ENCODE measurements at regions not wholly inside any gene's neighbourhood (a gene's known extent, or its start where the extent isn't known, plus 50 kb on each side); places are given as distances from the start of the nearest gene placed in this dataset.

DNA sequence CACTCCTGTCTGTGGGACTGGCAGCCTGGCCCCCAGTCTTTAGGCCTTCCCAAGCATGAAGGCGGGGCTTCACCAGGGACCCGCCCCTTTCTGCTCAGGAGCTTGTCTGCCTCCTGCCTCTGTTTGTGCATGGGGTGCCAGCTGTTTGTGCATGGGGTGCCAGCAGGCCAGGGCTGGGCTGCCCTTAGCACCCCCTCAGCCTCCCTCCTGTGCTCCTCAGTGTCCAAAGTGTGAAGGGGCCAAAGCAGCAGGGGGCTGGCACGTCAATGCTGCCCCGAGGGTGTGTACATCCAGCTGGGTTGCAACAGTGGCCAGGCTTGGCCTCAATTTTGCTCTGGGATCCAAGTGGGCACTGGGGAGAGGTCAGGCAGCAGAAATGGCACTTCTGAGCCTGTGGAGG, 298.0 kb upstream of the GALNT5 start:
- intact Hi-C loops (cut with micrococcal nuclease; ENCODE audit: unreplicated experiment): no loop called here
- no TSS peak for BruUV-seq (replicated peaks)
- peaks cover 13% of the 10 kb centered on the region; the same call in 1 of the 2 replicates for H3K9me3 ChIP-seq (ENCODE audit: low read length)
- H3K4me2 ChIP-seq (ENCODE audit: low read length): no peak overlapping the region
- no peak overlapping the region for H3K4me3 ChIP-seq (ENCODE audit: low read depth, low read length, poor library complexity, severe bottlenecking)
- H3K36me3 ChIP-seq (ENCODE audit: insufficient read depth, low read length): no peaks in the 10 kb centered on the region
- no peak for TF ChIP-seq EZH2phosphoT487 (IDR thresholded peaks at IDR 0.05; ENCODE audit: borderline replicate concordance, low read depth, low read length)
- TF ChIP-seq, protein P1, sequence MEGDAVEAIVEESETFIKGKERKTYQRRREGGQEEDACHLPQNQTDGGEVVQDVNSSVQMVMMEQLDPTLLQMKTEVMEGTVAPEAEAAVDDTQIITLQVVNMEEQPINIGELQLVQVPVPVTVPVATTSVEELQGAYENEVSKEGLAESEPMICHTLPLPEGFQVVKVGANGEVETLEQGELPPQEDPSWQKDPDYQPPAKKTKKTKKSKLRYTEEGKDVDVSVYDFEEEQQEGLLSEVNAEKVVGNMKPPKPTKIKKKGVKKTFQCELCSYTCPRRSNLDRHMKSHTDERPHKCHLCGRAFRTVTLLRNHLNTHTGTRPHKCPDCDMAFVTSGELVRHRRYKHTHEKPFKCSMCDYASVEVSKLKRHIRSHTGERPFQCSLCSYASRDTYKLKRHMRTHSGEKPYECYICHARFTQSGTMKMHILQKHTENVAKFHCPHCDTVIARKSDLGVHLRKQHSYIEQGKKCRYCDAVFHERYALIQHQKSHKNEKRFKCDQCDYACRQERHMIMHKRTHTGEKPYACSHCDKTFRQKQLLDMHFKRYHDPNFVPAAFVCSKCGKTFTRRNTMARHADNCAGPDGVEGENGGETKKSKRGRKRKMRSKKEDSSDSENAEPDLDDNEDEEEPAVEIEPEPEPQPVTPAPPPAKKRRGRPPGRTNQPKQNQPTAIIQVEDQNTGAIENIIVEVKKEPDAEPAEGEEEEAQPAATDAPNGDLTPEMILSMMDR (conservative IDR thresholded peaks at IDR 0.05; ENCODE audit: low read length): no peak
- H3K4me1 ChIP-seq (ENCODE audit: insufficient read depth, low read length, poor library complexity, severe bottlenecking): no peaks in the 10 kb centered on the region
- CTCF ChIA-PET (ENCODE audit: unreplicated experiment): no interaction called here
- no peaks in the 10 kb centered on the region for H4K20me1 ChIP-seq (ENCODE audit: insufficient read depth, low read length)
- H3K9me2 ChIP-seq (ENCODE audit: insufficient read depth, low read length): no peaks in the 10 kb centered on the region
- H3K27ac ChIP-seq (ENCODE audit: low read depth, low read length, poor library complexity, severe bottlenecking): no peak overlapping the region
- no peak overlapping the region for H2AFZ ChIP-seq (ENCODE audit: low read length)
- no peaks in the 10 kb centered on the region for H3K79me2 ChIP-seq (ENCODE audit: insufficient read depth, low read depth, low read length)
- no peak for DNase-seq (ENCODE audit: low spot score)
- POLR2A ChIA-PET: no interaction called here

DNA sequence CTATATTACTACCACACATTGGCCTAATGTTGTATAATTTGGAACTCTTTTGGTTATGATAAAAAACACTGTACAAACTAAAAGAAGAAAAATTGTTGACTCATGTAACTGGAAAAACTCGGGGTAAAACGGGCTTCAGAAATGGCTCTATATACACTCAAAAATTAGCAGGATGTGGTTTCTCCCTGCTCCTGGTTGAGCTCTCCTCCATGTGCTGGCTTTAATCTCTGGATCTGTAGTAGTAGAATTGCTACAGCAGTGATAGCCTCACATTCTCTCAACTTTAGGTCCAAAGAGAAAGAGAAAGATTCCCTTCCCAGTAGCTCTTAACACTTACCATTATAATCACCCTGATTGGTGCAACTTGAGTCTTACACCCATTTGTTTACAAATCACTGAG, 274.9 kb upstream of the GALNT5 start:
- ChIA-PET CTCF (ENCODE audit: unreplicated experiment) (no interaction called here), POLR2A (no interaction called here)
- BruUV-seq (replicated peaks): no TSS peak
- no peaks in the 10 kb centered on the region for H3K79me2 ChIP-seq (ENCODE audit: insufficient read depth, low read depth, low read length)
- H3K36me3 ChIP-seq (ENCODE audit: insufficient read depth, low read length): no peaks in the 10 kb centered on the region
- no peaks in the 10 kb centered on the region for H3K9me2 ChIP-seq (ENCODE audit: insufficient read depth, low read length)
- H3K9me3 ChIP-seq (ENCODE audit: low read length): no peaks in the 10 kb centered on the region
- no peaks in the 10 kb centered on the region for H3K4me1 ChIP-seq (ENCODE audit: insufficient read depth, low read length, poor library complexity, severe bottlenecking)
- no peaks in the 10 kb centered on the region for H4K20me1 ChIP-seq (ENCODE audit: insufficient read depth, low read length)
- H3K4me2 ChIP-seq (ENCODE audit: low read length): no peak overlapping the region
- no peak overlapping the region for H3K4me3 ChIP-seq (ENCODE audit: low read depth, low read length, poor library complexity, severe bottlenecking)
- no peak overlapping the region for H2AFZ ChIP-seq (ENCODE audit: low read length)
- no peak overlapping the region for H3K27ac ChIP-seq (ENCODE audit: low read depth, low read length, poor library complexity, severe bottlenecking)
- intact Hi-C loops (cut with micrococcal nuclease; ENCODE audit: unreplicated experiment): no loop called here
- TF ChIP-seq, protein P1 (conservative IDR thresholded peaks at IDR 0.05; ENCODE audit: low read length): no peak
- TF ChIP-seq EZH2phosphoT487 (IDR thresholded peaks at IDR 0.05; ENCODE audit: borderline replicate concordance, low read depth, low read length): no peak
- no peak for DNase-seq (ENCODE audit: low spot score)

DNA sequence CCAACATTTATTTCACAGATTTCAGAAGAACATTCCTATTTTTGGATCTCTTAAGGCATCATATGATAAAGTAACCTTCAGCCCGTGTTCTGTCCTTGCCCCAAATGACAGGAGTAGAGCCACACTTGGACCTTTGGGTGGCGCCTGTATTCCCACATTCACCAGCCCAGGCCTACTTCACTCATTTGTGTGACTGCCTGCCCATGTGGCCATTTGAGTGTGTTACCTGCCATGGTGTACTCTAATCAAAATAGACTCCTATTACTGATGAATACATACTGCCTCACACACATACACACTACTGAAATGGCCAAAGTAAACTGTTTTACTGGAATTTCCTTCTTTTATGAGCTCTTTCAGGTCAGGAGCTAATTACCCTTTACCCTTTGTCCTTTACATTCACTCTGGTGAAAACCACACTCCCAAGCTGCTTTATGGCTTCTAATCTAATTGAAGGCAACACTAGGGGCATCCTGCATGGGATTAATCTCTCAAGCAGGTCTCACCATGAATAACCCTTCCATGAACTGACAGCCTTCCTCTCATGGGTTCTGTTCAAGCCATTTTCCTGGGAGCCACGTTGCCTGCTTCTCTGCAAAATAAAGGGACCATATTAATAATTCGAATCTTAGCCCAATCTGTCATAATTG, 271.0 kb upstream of the GALNT5 start:
- intact Hi-C loops (cut with micrococcal nuclease; ENCODE audit: unreplicated experiment): no loop called here
- POLR2A ChIA-PET: interaction anchor here (0.6 kb wide), 1 partner anchor 130 kb away, joined by 3 read pairs; no protein-coding TSS in a partner anchor
- H3K79me2 ChIP-seq (ENCODE audit: insufficient read depth, low read depth, low read length): no peaks in the 10 kb centered on the region

More for the DNA sequence above, 271.0 kb upstream of the GALNT5 start:
- DNase-seq (ENCODE audit: low spot score): no peak
- H2AFZ ChIP-seq (ENCODE audit: low read length): no peak overlapping the region
- CTCF ChIA-PET (ENCODE audit: unreplicated experiment): no interaction called here
- H3K9me3 ChIP-seq (ENCODE audit: low read length): no peaks in the 10 kb centered on the region
- no peaks in the 10 kb centered on the region for H4K20me1 ChIP-seq (ENCODE audit: insufficient read depth, low read length)
- no peak overlapping the region for H3K4me3 ChIP-seq (ENCODE audit: low read depth, low read length, poor library complexity, severe bottlenecking)
- BruUV-seq (replicated peaks): no TSS peak
- H3K4me1 ChIP-seq (ENCODE audit: insufficient read depth, low read length, poor library complexity, severe bottlenecking): no peaks in the 10 kb centered on the region
- no peak overlapping the region for H3K4me2 ChIP-seq (ENCODE audit: low read length)
- TF ChIP-seq, protein P1 (conservative IDR thresholded peaks at IDR 0.05; ENCODE audit: low read length): no peak
- TF ChIP-seq EZH2phosphoT487 (IDR thresholded peaks at IDR 0.05; ENCODE audit: borderline replicate concordance, low read depth, low read length): no peak
- H3K9me2 ChIP-seq (ENCODE audit: insufficient read depth, low read length): no peaks in the 10 kb centered on the region
- H3K36me3 ChIP-seq (ENCODE audit: insufficient read depth, low read length): no peaks in the 10 kb centered on the region
- H3K27ac ChIP-seq (ENCODE audit: low read depth, low read length, poor library complexity, severe bottlenecking): no peak overlapping the region

Measured in OCI-LY7 (cell line).